ENCODE measurements at regions not wholly inside any gene's neighbourhood (a gene's known extent, or its start where the extent isn't known, plus 50 kb on each side); places are given as distances from the start of the nearest gene placed in this dataset.
"Not testable (repeated sequence)": the region's sequence is repeated elsewhere in the genome, so short reads cannot be mapped to it uniquely, and the experiment has no call there.

GRCh38 chr2:230637486-230637885 lies 75.2 kb upstream of the CAB39 start:
- TF ChIP-seq EZH2 (IDR thresholded peaks at IDR 0.05; ENCODE audit: low read length, unreplicated experiment); CTCF (conservative IDR thresholded peaks at IDR 0.05; ENCODE audit: low read depth, low read length): not testable (repeated sequence)
